ENCODE measurements at regions not wholly inside any gene's neighbourhood (a gene's known extent, or its start where the extent isn't known, plus 50 kb on each side); places are given as distances from the start of the nearest gene placed in this dataset.

GRCh38 chr5:6250121-6250520, 128.2 kb downstream of the MED10 start:
- DNase-seq (ENCODE audit: low read depth in 2 of 2), result no peak
- no peaks in the 10 kb centered on the region for H3K9me3 ChIP-seq (ENCODE audit: control insufficient read depth, insufficient read depth, low read depth, low read length)
- TF ChIP-seq EZH2 (IDR thresholded peaks at IDR 0.05; ENCODE audit: low read length, missing control alignments), result no peak
- no peak for TF ChIP-seq CTCF (conservative IDR thresholded peaks at IDR 0.05 in 1 of 2, IDR thresholded peaks at IDR 0.05 in 1 of 2; ENCODE audit: low read depth in 1 of 2, low read length in 2 of 2)
- H3K79me2 ChIP-seq (ENCODE audit: control insufficient read depth, insufficient read depth, low read length), result no peaks in the 10 kb centered on the region
- no peaks in the 10 kb centered on the region for H3K27me3 ChIP-seq (ENCODE audit: control insufficient read depth, insufficient read depth, low read length)
- H3K4me2 ChIP-seq (ENCODE audit: extremely low read depth, insufficient read depth, low read length), result no peak overlapping the region
- no peak overlapping the region for H3K4me3 ChIP-seq (replicated peaks in 1 of 4; ENCODE audit: control extremely low read depth in 1 of 4, insufficient read depth in 1 of 4, low read depth in 3 of 4, low read length in 4 of 4)
- no peaks in the 10 kb centered on the region for H4K20me1 ChIP-seq (ENCODE audit: control insufficient read depth, extremely low read depth, insufficient read depth, low read length)
- no peaks in the 10 kb centered on the region for H3K36me3 ChIP-seq (ENCODE audit: control insufficient read depth, insufficient read depth, low read length)
- no peak overlapping the region for H3K27ac ChIP-seq (ENCODE audit: insufficient read depth, low read length)
- no peaks in the 10 kb centered on the region for H3K4me1 ChIP-seq (ENCODE audit: control insufficient read depth, extremely low read depth, insufficient read depth, low read length)
- no peak overlapping the region for H3K9ac ChIP-seq (ENCODE audit: insufficient read depth, low read length)
- H2AFZ ChIP-seq (ENCODE audit: low read length), result no peak overlapping the region

- Histone ChIP-seq H3K27ac (ENCODE audit: insufficient read depth, low read length) (no peak overlapping the region), H3K27me3 (ENCODE audit: control insufficient read depth, insufficient read depth, low read length) (no peaks in the 10 kb centered on the region), H3K9me3 (ENCODE audit: control insufficient read depth, insufficient read depth, low read depth, low read length) (no peaks in the 10 kb centered on the region), H3K4me3 (replicated peaks in 1 of 4; ENCODE audit: control extremely low read depth in 1 of 4, insufficient read depth in 1 of 4, low read depth in 3 of 4, low read length in 4 of 4) (no peak overlapping the region), H3K36me3 (ENCODE audit: control insufficient read depth, insufficient read depth, low read length) (no peaks in the 10 kb centered on the region), H3K4me2 (ENCODE audit: extremely low read depth, insufficient read depth, low read length) (no peak overlapping the region), H2AFZ (ENCODE audit: low read length) (no peak overlapping the region), H3K4me1 (ENCODE audit: control insufficient read depth, extremely low read depth, insufficient read depth, low read length) (no peaks in the 10 kb centered on the region), H3K9ac (ENCODE audit: insufficient read depth, low read length) (no peak overlapping the region), H3K79me2 (ENCODE audit: control insufficient read depth, insufficient read depth, low read length) (no peaks in the 10 kb centered on the region), H4K20me1 (ENCODE audit: control insufficient read depth, extremely low read depth, insufficient read depth, low read length) (no peaks in the 10 kb centered on the region)
- DNase-seq (ENCODE audit: low read depth in 2 of 2), result no peak
- TF ChIP-seq EZH2 (IDR thresholded peaks at IDR 0.05; ENCODE audit: low read length, missing control alignments) (no peak), CTCF (conservative IDR thresholded peaks at IDR 0.05 in 1 of 2, IDR thresholded peaks at IDR 0.05 in 1 of 2; ENCODE audit: low read depth in 1 of 2, low read length in 2 of 2) (no peak)
These were observed 130.2 kb downstream of the MED10 start for GRCh38 chr5:6248132-6248531.

GRCh38 chr5:6246820-6247437, 131.4 kb downstream of the MED10 start:
- no peaks in the 10 kb centered on the region for H4K20me1 ChIP-seq (ENCODE audit: control insufficient read depth, extremely low read depth, insufficient read depth, low read length)
- no peak overlapping the region for H3K4me3 ChIP-seq (replicated peaks in 1 of 4; ENCODE audit: control extremely low read depth in 1 of 4, insufficient read depth in 1 of 4, low read depth in 3 of 4, low read length in 4 of 4)
- H3K4me1 ChIP-seq (ENCODE audit: control insufficient read depth, extremely low read depth, insufficient read depth, low read length), result no peaks in the 10 kb centered on the region
- H2AFZ ChIP-seq (ENCODE audit: low read length), result no peak overlapping the region
- no peaks in the 10 kb centered on the region for H3K36me3 ChIP-seq (ENCODE audit: control insufficient read depth, insufficient read depth, low read length)
- H3K27ac ChIP-seq (ENCODE audit: insufficient read depth, low read length), result no peak overlapping the region
- H3K79me2 ChIP-seq (ENCODE audit: control insufficient read depth, insufficient read depth, low read length), result no peaks in the 10 kb centered on the region
- peak in 1 of 2 donors; percentile 1 for DNase-seq (ENCODE audit: low read depth in 2 of 2)
- TF ChIP-seq CTCF (conservative IDR thresholded peaks at IDR 0.05 in 1 of 2, IDR thresholded peaks at IDR 0.05 in 1 of 2; ENCODE audit: low read depth in 1 of 2, low read length in 2 of 2) (no peak), EZH2 (IDR thresholded peaks at IDR 0.05; ENCODE audit: low read length, missing control alignments) (no peak)
- H3K4me2 ChIP-seq (ENCODE audit: extremely low read depth, insufficient read depth, low read length), result no peak overlapping the region
- no peaks in the 10 kb centered on the region for H3K27me3 ChIP-seq (ENCODE audit: control insufficient read depth, insufficient read depth, low read length)
- no peaks in the 10 kb centered on the region for H3K9me3 ChIP-seq (ENCODE audit: control insufficient read depth, insufficient read depth, low read depth, low read length)
- no peak overlapping the region for H3K9ac ChIP-seq (ENCODE audit: insufficient read depth, low read length)

Data from fibroblast of lung (primary cell).